Activated CD8-positive, alpha-beta memory T cell treated with anti-CD3 and anti-CD28 coated beads for 1 hour (primary cell): ENCODE measurements at regions not wholly inside any gene's neighbourhood (a gene's known extent, or its start where the extent isn't known, plus 50 kb on each side); places are given as distances from the start of the nearest gene placed in this dataset.

Source experiments
- DNase-seq, 2 donors: peaks; one replicate each; pipeline ENCODE4 v3.0.0-alpha.2; 2020; ENCODE audit warnings: low read depth in 1 of 2; ENCODE audit errors: extremely low read depth in 1 of 2

DNA sequence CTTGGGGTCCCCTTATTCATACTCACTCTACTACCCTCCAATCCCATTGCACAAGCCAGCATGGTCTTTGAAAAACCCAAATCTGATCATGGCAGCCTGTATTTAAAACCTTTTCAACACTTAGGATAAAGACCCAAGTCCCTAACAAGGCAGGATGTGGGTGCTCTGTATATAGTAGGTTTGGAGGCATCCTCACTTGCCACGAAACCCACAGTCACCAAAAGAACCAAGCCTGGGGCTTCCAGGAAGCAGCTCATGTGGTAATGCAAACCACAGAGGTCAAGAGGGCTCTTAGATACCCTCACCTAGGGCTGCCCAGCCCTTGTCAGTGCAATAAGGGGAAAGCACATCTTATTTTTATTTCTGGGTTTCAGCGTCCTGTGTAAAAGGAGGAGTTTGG lies 218.6 kb upstream of the ASIC2 start:
- no peak for DNase-seq

DNA sequence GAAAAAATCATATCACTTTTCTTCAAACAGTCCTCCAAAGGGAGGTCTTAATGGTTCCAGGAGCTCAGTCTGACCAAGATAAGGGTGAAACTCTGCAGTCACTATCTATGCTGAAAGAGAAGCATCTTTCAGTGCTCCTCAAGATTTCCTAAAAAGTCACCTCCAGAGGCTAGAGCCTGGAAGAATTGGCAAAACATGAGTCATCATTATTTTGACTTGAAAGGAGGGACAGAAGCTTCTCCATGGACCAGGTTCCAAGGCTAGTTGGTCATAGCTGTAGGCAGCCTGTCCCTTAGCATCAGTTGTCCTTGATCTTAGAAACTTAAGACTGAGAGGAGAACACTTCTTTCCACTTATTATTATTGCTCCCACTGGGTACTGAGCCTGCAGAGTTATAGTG lies 219.0 kb upstream of the ASIC2 start:
- no peak for DNase-seq

DNA sequence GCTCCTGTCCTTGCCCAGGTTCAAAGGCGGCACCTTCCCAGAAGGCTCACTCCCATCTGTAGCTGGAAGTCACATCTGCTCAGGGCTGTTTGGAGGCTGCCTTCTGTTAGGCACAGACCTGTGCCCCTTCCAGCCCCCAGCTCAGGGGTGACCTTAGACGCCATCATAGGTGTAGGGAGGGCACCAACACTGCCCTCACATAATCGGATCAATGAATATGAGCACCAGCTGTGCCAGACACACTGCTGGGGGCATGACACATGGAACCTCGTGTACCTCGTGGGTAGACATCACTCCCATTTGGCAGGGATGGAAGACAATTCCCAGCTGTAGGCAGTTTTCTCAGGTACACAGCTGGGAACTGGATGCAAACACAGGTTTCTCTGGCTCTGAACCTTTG lies 220.7 kb upstream of the ASIC2 start:
- DNase-seq: no peak

DNA sequence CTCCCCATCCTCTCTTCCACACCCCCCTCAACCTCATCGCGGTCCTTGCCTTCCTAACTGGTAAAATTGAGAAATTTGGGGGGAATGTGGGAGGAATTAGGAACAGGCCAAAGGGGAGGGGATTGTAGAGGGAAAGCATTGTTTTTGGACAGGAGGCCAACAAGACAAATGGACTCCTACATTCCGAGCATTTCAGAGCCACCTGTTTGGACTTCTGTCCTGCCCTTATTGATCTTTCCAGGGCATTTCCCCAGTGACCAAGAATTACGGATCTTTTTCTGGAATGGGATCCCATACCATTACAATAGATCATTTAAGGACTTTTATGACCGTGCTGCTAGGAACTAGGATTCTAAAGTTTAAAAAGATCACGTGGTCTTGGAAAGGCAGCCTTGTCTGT lies 221.3 kb upstream of the ASIC2 start:
- no peak for DNase-seq

DNA sequence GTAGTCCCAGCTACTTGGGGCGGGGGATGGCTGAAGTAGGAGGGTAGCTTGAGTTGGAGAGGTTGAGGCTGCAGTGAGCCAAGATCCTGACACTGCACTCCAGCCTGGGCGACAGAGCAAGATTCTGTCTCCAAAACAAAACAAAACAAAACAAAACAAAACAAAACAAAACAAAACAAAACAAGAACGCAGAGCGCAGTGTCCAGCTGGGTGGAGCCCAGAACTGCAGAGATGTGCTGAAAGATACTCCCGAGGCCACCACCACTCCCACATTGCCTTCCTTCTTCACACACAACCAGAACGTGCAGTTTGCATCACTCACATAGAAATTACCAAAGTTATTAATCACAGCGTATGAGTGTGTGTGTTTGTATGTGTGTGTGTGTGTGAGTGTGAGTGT lies 222.9 kb upstream of the ASIC2 start:
- DNase-seq: no peak

DNA sequence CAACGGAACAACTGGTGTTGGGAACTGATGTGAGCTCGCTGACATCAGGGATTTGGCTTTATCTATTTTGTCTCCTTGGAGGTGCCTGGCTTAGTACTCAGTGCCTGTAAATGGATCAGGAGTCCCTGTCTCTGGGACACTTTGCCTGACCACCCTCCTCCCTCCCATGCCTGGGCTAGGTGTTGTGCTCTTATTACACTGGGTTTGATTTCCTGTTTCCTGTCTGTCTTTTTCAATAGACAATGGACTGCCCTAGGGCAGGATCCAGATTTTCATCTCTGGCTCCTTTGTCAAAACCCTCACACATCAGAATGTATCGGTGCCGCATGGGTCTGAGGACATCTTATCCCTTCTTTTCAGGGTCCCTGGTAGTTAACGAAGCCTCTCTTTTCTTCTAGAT lies 223.6 kb upstream of the ASIC2 start:
- no peak for DNase-seq

DNA sequence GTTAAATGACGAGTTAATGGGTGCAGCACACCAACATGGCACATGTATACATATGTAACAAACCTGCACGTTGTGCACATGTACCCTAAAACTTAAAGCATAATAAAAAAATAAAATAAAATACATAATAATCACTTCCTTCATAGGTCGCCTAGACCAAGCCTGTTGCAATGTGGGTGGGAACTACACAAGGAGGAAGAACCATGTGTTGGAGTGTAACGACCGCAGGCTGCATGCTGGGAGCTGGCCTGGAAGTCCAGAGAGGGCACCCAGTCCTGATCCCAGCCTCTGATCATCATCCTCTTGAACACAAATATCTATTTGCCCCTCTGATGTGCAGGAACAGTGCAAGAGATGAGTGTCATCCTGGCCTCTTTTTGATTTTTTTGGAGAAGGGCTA lies 224.7 kb upstream of the ASIC2 start:
- no peak for DNase-seq

DNA sequence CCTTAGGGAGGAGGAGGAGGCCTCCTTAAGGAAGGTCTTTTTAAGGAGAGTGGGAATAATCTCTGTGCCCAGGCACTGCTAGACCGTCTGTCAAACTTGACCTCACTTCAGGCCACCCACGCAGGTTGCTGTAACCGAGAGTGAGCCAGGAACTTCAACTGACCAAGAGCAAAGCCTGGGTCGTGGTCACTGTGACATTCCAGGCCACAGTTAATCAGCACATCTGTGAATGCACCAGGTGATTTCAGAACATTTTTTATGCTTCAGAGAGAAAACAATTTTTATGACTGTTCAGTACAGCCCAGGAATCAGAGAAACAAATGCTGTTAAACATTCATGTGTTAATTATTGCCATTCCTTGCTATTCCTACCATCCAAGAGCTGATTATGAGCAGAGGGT lies 226.6 kb upstream of the ASIC2 start:
- no peak for DNase-seq

DNA sequence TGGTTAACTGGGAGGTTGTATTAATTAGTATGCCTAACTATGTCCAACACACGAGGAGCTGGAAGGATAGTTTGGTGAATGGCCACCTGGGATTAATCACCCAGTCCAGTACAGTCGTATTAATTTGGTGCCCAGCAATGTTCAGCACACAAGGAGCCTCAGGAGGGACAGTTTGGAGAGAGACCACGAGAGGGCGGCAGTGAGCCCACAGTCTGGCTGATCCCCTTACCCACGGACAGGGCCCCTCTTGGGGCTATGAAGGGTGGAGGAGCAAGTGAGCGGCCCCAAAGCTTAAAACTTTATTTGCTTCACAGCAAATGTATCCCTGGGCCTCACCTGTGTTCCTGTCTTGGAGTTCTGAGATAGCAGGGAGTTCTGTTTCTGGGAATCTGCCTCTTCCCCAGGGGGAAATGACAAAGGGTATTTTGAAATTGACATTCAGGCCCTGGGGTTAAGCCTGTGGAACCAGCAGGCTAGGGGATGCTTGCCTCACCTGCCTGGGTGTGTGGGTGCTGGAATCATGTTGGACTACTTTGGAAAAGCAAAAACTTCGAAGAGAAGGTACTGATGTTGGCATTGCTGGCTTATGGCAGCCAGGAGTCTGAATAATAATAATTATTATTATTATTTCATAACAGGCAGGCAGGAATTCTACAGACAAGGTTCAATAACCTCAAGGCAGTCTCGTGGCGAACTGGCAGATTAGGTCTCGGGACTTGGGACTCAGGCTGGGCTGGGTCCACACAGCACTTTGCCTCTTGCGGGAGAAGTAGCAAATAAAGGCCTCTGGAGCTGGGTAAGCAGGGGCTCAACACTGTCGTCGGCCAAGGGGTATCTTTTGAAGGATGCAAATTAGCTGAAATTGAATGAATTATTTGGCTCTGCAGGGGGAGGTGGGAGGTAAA lies 227.6 kb upstream of the ASIC2 start:
- peak in 1 of 2 donors; percentile 13 for DNase-seq

DNA sequence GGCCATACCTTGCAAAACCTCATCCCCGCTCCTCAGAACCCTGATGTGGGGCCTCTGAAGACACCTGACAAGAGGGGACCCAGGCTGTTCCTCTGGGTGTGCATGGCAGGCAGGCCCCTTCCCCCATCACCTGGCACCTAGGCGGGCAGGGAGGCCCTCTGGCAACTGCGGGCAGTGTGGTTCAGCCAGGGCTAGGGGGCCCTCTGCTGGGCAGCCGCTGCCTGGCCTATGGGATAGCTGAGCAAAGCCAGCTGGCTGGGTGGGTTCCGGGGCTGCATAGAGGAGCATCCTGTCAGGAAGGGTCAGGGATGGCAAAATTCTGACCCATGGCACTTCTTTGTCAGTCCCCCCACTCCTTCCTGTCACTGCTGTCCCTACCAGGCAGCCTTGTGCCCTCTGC lies 228.7 kb upstream of the ASIC2 start:
- no peak for DNase-seq

DNA sequence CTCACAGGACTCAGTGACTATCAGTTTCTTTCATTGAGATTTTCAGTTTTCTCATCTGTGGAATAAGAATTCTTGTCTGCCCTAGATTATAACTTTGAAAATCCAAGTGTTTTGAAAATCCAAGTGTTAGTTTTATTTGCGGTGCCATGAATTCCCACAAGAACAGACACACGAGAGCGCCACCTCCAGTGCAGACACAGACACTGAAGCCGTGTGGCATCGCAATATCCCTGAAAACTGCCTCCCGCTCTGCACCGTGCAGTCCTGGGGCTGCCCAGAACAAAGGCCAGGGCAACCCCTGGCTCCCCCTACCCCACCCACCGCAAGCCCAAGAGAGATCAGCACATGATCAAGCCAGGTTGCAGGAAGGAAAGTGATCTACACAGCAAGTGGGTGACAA lies 229.5 kb upstream of the ASIC2 start:
- DNase-seq: no peak

DNA sequence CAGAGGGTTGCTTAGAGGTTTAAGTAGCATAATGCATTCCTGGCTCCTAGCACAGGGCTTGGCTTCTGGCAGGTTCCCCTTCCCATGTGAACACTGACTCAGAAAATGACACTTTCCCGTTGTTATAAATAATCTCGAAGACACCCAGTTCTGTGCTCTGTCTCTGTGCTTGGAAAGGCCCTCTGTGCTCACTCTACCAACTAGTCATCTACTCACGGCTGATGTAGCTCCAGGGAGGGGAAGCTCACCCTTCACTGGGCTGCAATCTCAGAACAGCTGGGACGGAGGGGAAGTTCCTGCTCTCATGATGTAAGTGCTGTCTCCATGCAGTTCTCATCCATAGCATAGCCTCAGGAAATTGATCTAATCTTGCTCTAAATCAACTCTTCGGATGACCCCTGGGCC lies 230.5 kb upstream of the ASIC2 start:
- no peak for DNase-seq

DNA sequence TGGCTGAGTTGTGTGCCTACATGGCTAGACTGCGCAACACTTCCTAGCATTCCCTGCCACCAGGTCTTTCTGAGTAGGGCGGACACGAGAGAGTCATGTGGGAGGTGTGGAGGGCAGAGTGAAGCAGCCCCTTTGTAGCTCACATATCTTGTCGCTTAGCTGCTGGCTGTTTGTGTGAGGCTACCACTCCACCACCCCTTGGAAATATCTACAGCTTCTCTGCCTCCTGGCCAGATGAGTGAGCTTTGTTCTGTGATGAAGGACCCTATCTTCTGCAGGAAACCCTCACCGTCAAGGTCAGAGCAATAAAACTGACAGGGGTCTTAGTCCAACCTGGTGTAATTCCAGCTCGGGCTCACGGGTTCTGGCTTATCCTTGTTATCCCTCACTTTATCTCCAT lies 232.1 kb upstream of the ASIC2 start:
- DNase-seq: no peak

DNA sequence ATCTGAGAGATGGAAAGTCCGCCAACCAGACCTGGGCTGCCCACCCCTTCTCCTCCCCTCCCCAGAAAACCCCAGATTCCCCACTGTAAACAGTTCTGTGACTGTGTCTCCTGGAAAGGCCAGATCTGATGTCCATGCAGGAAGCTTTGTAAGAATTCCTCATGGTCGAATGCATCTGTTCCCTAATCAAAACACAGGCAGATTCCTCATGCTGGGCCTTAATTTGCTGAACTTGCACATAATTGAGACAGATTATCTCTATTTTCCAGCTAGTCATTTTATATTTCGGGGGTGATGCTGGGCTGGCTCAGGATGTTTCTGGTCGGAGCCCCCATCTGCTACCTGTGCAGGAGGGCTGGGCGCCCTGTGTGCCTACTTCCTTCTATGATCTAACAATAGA lies 233.6 kb upstream of the ASIC2 start:
- DNase-seq: no peak

DNA sequence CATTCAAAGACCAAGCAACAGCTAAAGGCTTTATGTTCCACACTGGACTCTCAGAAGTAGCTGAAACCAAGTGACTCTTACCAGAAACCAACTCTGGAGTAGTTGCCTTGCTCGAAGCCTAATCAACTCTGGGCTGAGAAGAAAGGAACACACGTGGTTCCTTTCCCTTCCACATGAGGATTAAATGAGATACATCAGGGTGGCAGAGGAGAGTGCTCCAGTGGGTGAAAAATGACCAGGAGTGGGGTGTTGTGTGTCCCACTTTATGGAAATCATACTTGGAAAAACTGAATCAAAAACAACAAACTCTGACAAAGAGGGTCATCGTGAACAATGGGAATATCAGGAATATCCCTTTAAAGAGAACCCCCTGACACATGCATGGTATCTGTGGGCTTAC lies 234.2 kb upstream of the ASIC2 start:
- DNase-seq: no peak

DNA sequence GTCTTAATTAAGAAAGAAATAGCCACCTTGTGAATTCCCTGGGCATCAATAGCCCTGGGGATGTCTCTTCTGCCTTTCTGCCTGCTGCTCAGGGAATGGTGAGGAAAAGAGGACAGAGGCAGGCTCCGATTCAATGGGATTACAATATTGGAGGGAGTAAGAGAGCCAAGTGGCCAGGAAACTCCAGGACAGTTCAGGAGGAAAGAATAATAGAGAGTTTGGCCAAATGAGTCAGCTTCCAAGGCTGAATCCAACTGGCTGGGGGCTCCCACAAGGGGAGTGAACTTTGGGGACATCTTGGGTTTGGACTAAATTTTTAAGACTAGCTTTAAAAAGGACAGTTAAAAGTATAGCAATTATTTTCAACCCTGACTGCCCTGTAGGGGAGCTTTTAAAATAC lies 235.8 kb upstream of the ASIC2 start:
- DNase-seq: no peak

DNA sequence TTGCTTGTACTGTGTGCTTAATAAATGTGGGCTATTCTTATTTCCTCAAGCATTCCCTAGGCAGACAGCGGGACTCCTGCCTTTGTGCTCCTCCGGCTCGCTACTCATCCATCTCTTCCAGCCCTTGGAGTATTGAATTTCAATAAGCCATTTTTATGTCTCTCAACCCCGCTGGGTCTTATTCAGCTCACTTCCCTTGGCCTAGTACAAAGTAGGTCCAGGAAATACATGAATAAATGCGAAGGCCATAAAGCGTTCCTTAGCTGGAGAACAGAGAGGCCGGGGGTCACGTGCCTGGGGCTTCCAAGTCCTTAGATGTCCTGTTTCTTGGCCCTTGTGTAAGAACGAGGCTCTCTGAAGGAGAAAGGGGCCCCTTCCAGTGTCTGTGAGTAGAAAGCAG lies 236.7 kb upstream of the ASIC2 start:
- no peak for DNase-seq

DNA sequence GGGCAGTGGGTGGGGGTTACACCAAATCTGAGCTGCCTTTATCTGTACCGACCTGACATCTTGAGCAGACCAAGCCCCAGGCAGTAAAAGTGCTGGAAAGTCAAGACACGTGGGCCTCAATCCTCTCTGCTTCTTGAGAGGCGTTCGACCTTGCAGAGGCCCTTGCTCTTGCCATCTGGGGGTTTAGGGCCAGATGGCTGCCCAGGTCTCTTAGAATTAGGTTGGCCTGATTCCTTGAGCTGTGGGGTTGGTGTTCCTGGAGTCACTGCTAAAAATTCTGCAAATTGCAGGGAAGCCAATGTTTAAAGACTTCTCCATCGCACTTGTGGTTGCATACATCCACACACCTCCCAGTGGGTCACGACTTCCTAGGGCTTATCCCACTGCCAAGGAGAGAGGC lies 238.2 kb upstream of the ASIC2 start:
- no peak for DNase-seq

DNA sequence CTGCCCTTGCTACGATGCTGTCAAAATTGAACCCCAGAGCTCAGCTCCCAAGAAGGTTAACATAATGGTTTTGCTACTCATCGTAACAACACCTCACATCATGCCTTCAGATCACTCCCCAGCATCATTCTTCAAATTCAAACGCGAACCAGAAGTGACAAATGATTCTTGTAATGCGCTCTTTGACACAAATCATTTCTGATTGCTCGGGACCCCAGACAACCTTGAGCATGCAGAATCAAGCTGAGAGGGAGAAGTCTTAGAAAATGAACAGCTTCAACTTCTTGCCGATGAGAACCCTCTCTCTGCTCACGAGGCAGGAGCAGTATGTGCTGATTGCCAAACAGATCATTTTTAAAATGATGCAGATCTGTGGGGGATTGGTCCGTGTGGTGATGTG lies 241.0 kb upstream of the ASIC2 start:
- no peak for DNase-seq

DNA sequence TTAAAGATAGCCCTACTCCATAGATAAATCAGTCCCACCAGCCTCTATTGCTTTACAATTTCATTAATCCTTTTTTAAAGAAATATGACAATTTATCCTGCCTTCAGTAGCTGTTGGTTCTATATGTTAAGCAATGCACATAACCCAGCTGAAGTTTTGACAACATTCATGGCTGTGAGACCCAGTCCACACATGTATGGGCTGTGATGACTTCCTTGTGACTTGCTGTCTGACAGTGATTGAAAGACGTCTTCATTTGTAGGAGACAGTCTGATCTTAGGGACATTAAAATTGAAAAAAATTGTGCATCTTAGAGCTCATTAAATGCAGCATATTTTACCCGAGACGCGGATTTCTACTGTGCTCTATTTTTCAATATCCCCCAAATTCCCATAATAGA lies 252.0 kb upstream of the ASIC2 start:
- no peak for DNase-seq

DNA sequence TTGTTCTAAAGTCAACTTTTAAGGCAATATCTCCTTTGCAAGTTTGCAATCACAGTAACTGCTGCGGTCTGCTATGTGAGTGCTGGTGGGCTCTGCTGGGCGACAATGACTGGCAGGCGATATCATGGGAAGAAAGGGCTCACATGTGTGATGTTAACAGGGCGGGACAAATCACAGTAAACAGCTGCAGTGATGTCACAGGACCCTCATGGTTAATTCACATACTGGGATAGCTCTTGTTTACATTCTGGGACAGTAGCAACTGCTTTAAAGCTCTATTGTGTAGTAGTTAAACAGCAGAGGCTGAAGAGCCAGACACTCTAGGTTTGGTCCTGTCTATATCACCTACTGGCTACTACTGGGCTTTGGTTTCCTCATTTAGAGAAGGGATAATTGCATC lies 257.2 kb upstream of the ASIC2 start:
- no peak for DNase-seq

DNA sequence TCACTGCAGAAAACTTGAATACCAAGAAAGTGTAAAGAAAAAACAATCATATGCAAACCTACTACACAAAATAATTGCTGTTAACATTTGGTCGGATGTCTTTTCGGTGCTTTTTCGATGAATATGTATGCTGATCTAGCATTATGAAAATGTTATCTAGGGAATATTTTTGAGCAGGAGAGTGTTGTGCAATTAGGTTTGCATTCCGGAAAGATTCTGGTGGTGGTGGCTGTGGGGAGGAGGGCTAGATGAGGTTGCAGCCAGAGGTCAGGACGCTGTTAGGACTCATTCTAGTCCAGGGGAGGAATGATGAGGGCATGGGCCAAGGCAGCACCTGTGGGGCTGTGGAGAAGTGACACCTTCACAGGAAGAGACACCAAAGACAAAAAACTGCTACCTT lies 258.0 kb upstream of the ASIC2 start:
- DNase-seq: no peak

DNA sequence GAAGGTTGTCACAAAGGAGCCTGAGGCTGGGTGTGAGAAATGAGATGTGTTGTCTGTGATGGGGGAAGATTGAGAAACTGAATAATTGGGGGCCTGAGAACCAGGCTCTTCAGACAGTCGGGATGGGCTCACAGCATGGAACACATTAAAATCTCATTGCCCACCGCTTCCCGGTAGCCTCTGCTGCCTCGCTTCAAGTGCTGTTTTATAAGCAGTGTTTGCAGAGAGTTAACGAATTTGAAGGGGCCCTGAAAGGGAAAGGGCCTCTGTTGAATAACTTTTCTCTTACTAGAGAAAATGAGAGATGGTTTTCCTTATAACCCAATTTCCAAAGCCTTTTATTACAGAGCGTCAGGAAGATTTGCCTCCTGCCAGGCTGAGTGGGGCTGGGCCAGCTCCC lies 258.8 kb upstream of the ASIC2 start:
- no peak for DNase-seq
